Esophagus muscularis mucosa (tissue), 4 donors: ENCODE measurements at regions not wholly inside any gene's neighbourhood (a gene's known extent, or its start where the extent isn't known, plus 50 kb on each side); places are given as distances from the start of the nearest gene placed in this dataset.
A peak's percentile ranks its signal among the peaks of the same experiment; 100 is the strongest.

Experiments
- DNase-seq: peaks from one replicate; pipeline ENCODE4 v3.0.0-alpha.2; 2017; ENCODE audit errors: extremely low spot score
- H3K27ac ChIP-seq, 4 donors: fragments of 200-600 bp; sonication (generic); replicated peaks in 1 of 4; 1 replicate in 3 of 4; 2 replicates in 1 of 4; pipeline ENCODE4 v1.5.1; 2016 to 2019; ENCODE audit warnings: mild to moderate bottlenecking in 1 of 4
- H3K27me3 ChIP-seq, 4 donors: fragments of 200-600 bp; sonication (generic); one replicate each; pipeline versions ENCODE4 v1.5.1 to v1.6.0; 2016 to 2019
- H3K36me3 ChIP-seq, 4 donors: fragments of 200-600 bp; sonication (generic); one replicate each; pipeline ENCODE4 v1.5.1; 2016 to 2019
- H3K4me1 ChIP-seq, 4 donors: fragments of 200-600 bp; sonication (generic); one replicate each; pipeline ENCODE4 v1.5.1; 2016 to 2019
- H3K4me3 ChIP-seq, 4 donors: fragments of 200-600 bp; sonication (generic); 1 replicate in 2 of 4; 2 replicates in 2 of 4; pipeline ENCODE4 v1.5.1; 2016 to 2019; ENCODE audit warnings: mild to moderate bottlenecking in 4 of 4, moderate library complexity in 1 of 4
- H3K9me3 ChIP-seq, 4 donors: fragments of 200-600 bp; sonication (generic); 1 replicate in 3 of 4; 2 replicates in 1 of 4; pipeline ENCODE4 v1.5.1; 2016 to 2019
- EP300 ChIP-seq: sonication (generic); formaldehyde crosslinking; IDR thresholded peaks from one replicate; pipeline ENCODE4 v1.6.1; 2017; ENCODE audit warnings: antibody characterized with exemption
- POLR2A ChIP-seq: fragments of 450-650 bp; IDR thresholded peaks from one replicate; pipeline ENCODE4 v1.6.1; 2017; ENCODE audit warnings: antibody characterized with exemption, moderate library complexity, mild to moderate bottlenecking, low read depth
- POLR2AphosphoS5 ChIP-seq, 2 donors: sonication (generic); formaldehyde crosslinking; IDR thresholded peaks; one replicate each; pipeline ENCODE4 v1.6.1; 2017; ENCODE audit warnings: antibody characterized with exemption in 2 of 2
- WGBS: methylation state at CpG from one replicate; pipeline ENCODE4 v1.1.5; 2018; 5-methylcytosine and 5-hydroxymethylcytosine counted together
- intact Hi-C: fragments of 100-400 bp; cut with DNase I; formaldehyde crosslinking; loops from one replicate; pipeline ENCODE4 v1.15.1; 2023
- TF ChIP-seq, protein P1 (sequence below), 3 experiments: fragments of 200-600 bp in 2 of 3; fragments of 450-650 bp in 1 of 3; sonication (generic) in 2 of 3; IDR thresholded peaks; one replicate each; pipeline ENCODE4 v1.5.1; 2017 to 2019; ENCODE audit warnings: antibody characterized with exemption in 3 of 3, mild to moderate bottlenecking in 2 of 3, moderate library complexity in 1 of 3

DNA sequence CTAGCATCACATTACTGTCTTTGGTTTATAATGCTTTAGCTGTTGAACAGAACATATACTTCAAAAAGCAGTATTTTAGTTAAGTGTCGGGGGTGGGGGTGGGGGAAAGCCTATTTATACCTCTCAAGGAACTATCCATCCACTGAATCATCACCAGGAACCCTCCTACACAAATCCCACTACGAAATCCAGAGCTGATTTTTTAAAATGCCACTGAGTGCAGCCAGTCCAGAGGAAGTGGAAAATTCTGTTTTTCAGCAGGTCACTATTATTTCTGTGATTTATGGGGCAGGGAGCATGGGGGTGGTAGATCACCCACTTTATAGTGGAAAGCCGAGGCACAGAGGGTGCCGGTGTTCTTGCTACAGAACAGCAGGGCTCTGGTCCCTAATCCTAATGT, 284.1 kb downstream of the SOX9 start:
- no peak for TF ChIP-seq EP300
- TF ChIP-seq, protein P1, sequence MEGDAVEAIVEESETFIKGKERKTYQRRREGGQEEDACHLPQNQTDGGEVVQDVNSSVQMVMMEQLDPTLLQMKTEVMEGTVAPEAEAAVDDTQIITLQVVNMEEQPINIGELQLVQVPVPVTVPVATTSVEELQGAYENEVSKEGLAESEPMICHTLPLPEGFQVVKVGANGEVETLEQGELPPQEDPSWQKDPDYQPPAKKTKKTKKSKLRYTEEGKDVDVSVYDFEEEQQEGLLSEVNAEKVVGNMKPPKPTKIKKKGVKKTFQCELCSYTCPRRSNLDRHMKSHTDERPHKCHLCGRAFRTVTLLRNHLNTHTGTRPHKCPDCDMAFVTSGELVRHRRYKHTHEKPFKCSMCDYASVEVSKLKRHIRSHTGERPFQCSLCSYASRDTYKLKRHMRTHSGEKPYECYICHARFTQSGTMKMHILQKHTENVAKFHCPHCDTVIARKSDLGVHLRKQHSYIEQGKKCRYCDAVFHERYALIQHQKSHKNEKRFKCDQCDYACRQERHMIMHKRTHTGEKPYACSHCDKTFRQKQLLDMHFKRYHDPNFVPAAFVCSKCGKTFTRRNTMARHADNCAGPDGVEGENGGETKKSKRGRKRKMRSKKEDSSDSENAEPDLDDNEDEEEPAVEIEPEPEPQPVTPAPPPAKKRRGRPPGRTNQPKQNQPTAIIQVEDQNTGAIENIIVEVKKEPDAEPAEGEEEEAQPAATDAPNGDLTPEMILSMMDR (IDR thresholded peaks at IDR 0.05), result no peak
- no peak for TF ChIP-seq POLR2A
- no peak for TF ChIP-seq POLR2AphosphoS5 (IDR thresholded peaks at IDR 0.05)
- Histone ChIP-seq H3K27ac (no peak overlapping the region), H3K9me3 (no peaks in the 10 kb centered on the region), H3K36me3 (no peaks in the 10 kb centered on the region), H3K27me3 (no peaks in the 10 kb centered on the region), H3K4me1 (peaks cover 8 to 17% (median 16%) of the 10 kb centered on the region in 4 donors), H3K4me3 (no peak overlapping the region)
- intact Hi-C loops, result no loop called here
- DNase-seq, result no peak
- WGBS, result 44% methylated on average over 4 of the region's 4 CpGs

DNA sequence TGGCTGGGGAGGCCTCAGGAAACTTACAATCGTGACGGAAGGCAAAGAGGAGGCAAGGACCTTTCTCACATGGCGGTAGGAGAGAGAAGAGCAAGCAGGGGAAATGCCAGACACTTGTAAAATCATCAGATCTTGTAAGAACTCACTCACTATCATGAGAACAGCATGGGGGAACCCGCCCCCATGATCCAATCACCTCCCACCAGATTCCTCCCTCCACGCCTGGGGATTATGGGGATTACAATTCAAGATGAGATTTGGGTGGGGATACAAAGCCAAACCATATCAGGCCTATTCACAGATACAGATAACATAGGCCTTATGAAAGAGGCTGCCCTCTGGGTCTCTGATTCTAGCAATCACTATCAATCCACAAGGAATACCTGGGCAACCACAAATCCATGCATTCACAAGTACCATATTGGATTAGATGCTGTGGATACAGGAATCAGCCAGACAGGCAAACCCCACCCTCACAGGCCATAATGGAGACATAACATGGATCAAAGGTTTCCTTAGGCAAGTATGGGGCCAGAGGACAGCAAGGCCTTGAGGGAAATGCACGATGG, 284.9 kb downstream of the SOX9 start:
- peaks cover 8 to 17% (median 16%) of the 10 kb centered on the region in 4 donors for H3K4me1 ChIP-seq
- TF ChIP-seq POLR2A, result no peak
- TF ChIP-seq POLR2AphosphoS5 (IDR thresholded peaks at IDR 0.05), result no peak
- TF ChIP-seq, protein P1 (IDR thresholded peaks at IDR 0.05), result no peak
- TF ChIP-seq EP300, result no peak
- no peak overlapping the region for H3K27ac ChIP-seq
- no peaks in the 10 kb centered on the region for H3K36me3 ChIP-seq
- H3K9me3 ChIP-seq, result no peaks in the 10 kb centered on the region
- WGBS, result 87% methylated on average over 6 of the region's 6 CpGs
- H3K27me3 ChIP-seq, result no peaks in the 10 kb centered on the region
- intact Hi-C loops, result no loop called here
- no peak overlapping the region for H3K4me3 ChIP-seq
- DNase-seq, result no peak

DNA sequence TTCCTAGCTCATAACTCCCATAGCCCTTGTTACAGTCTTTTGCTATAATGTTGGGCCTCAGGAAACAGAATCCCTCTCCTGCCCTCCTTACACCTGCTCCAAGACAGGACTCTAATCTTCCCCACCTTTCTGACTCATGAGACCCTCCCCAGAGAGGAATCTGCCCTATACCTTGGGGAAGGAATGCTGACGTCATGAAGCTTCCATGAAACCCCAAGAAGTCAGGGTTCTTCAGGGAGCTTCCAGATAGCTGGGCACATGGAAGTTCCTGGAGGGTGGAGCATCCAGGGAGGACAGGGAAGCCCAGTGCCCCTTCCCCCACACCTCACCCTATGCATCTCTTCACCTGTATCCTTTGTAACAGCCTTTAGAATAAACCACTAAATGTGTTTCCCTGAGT, 285.7 kb downstream of the SOX9 start:
- WGBS, result 100% methylated on average over 1 of the region's 1 CpG
- TF ChIP-seq, protein P1 (IDR thresholded peaks at IDR 0.05), result no peak
- TF ChIP-seq POLR2AphosphoS5 (IDR thresholded peaks at IDR 0.05) (no peak), EP300 (no peak), POLR2A (no peak)

DNA sequence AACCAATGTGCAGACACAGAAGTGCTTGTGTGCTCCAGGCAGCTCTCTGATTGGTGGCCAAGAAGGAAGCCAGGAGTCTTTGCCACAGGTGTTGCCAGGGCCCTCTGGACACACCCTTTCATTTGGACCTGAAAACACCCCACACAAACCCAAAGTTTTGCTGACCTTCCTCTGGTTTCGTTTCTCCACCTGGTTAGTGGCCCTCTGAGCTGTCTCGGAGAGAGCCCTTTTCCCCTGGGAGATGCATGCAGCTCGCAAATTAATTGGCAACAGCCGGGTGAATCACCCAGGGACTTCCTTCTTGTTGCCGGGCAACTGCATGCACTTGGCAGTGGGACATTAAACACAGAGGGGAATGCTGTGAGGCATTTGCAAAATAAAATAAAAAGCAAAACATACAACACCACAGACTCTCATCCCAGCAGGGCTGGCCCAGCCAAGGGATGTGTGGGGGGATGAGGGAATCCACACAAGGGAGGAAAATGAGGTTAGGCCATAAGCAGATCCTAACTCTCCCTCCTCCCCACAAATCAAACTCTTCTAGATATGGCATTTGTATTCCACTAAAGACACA, 286.6 kb downstream of the SOX9 start:
- Histone ChIP-seq H3K36me3 (no peaks in the 10 kb centered on the region), H3K9me3 (no peaks in the 10 kb centered on the region), H3K4me3 (no peak overlapping the region), H3K4me1 (peaks cover 8 to 17% (median 16%) of the 10 kb centered on the region in 4 donors), H3K27me3 (no peaks in the 10 kb centered on the region), H3K27ac (no peak overlapping the region)
- TF ChIP-seq POLR2A (no peak), POLR2AphosphoS5 (IDR thresholded peaks at IDR 0.05) (peak; percentile 9 to 21), EP300 (no peak)
- TF ChIP-seq, protein P1 (IDR thresholded peaks at IDR 0.05), result no peak
- no peak for DNase-seq
- intact Hi-C loops, result no loop called here
- WGBS, result 20% methylated on average over 5 of the region's 5 CpGs

More for the DNA sequence above, 285.7 kb downstream of the SOX9 start:
- no peaks in the 10 kb centered on the region for H3K9me3 ChIP-seq
- intact Hi-C loops, result no loop called here
- peaks cover 8 to 17% (median 16%) of the 10 kb centered on the region in 4 donors for H3K4me1 ChIP-seq
- no peak overlapping the region for H3K4me3 ChIP-seq
- H3K27ac ChIP-seq, result no peak overlapping the region
- no peaks in the 10 kb centered on the region for H3K36me3 ChIP-seq
- no peaks in the 10 kb centered on the region for H3K27me3 ChIP-seq
- no peak for DNase-seq
